GM10248 (cell line): ENCODE measurements at regions not wholly inside any gene's neighbourhood (a gene's known extent, or its start where the extent isn't known, plus 50 kb on each side); places are given as distances from the start of the nearest gene placed in this dataset.

ENCODE experiments used
- CTCF ChIA-PET: fragments of 300-600 bp; sonication (Branson Sonifier 250); formaldehyde crosslinking; extraction: SDS; loops from one replicate; lab custom pipeline; 2021; ENCODE audit warnings: antibody characterized with exemption; lab: Yijun Ruan, JAX
- POLR2A ChIA-PET: fragments of 350-650 bp; sonication (Branson Sonifier 250); formaldehyde crosslinking; extraction: SDS; loops from one replicate; lab custom pipeline; 2020; ENCODE audit warnings: antibody characterized with exemption; lab: Yijun Ruan, JAX
- DNase-seq: peaks from one replicate; pipeline ENCODE4 v3.0.0; 2012; ENCODE audit errors: extremely low spot score
- CTCF ChIP-seq: IDR thresholded peaks from 2 replicates; pipeline ENCODE4 v1.5.1; 2012; ENCODE audit warnings: mild to moderate bottlenecking, low read depth; ENCODE audit errors: extremely low read depth, missing control alignments, control extremely low read depth

GRCh38 chr11:95595973-95596489 lies 193.6 kb downstream of the FAM76B start:
- ChIA-PET CTCF (interaction anchor here (1.6 to 2.4 kb wide), 2 partner anchors 11 to 20 kb away, joined by 5 to 7 read pairs; no protein-coding TSS in a partner anchor), POLR2A (no interaction called here)
- DNase-seq, result no peak
- no peak for TF ChIP-seq CTCF

GRCh38 chr11:95595541-95595940 lies 194.0 kb downstream of the FAM76B start:
- POLR2A ChIA-PET, result no interaction called here
- CTCF ChIA-PET, result interaction anchor here (1.6 to 2.4 kb wide), 2 partner anchors 11 to 19 kb away, joined by 5 to 7 read pairs; no protein-coding TSS in a partner anchor
- DNase-seq, result no peak
- no peak for TF ChIP-seq CTCF

GRCh38 chr11:95593111-95593510 lies 196.5 kb downstream of the FAM76B start:
- no peak for TF ChIP-seq CTCF
- ChIA-PET CTCF (interaction anchor here (1.0 to 2.5 kb wide), 3 partner anchors 9 to 186 kb away, joined by 3 to 10 read pairs (median 4); no protein-coding TSS in a partner anchor), POLR2A (no interaction called here)
- no peak for DNase-seq

GRCh38 chr11:95592471-95592870 lies 197.1 kb downstream of the FAM76B start:
- TF ChIP-seq CTCF, result no peak
- ChIA-PET CTCF (interaction anchor here (1.0 to 2.5 kb wide), 3 partner anchors 9 to 185 kb away, joined by 3 to 10 read pairs (median 4); no protein-coding TSS in a partner anchor), POLR2A (no interaction called here)
- no peak for DNase-seq

- ChIA-PET POLR2A (no interaction called here), CTCF (interaction anchor here (1.5 to 1.6 kb wide), 2 partner anchors 14 to 16 kb away, joined by 5 read pairs; no protein-coding TSS in a partner anchor)
- TF ChIP-seq CTCF, result no peak
- DNase-seq, result no peak
These were observed 199.5 kb downstream of the FAM76B start for GRCh38 chr11:95589893-95590612.

GRCh38 chr11:95588821-95589220 lies 200.8 kb downstream of the FAM76B start:
- POLR2A ChIA-PET, result no interaction called here
- no peak for DNase-seq
- CTCF ChIA-PET, result interaction anchor here (1.0 to 1.5 kb wide), 4 partner anchors 15 to 31 kb away, joined by 3 to 5 read pairs (median 3); no protein-coding TSS in a partner anchor
- TF ChIP-seq CTCF, result no peak
